Renal cortex interstitium (tissue), 11 donors: ENCODE measurements at regions not wholly inside any gene's neighbourhood (a gene's known extent, or its start where the extent isn't known, plus 50 kb on each side); places are given as distances from the start of the nearest gene placed in this dataset.

Experiments used
- DNase-seq, 11 donors: peaks; one replicate each; pipeline ENCODE4 v3.0.0-alpha.2; 2013; ENCODE audit warnings: low read depth in 9 of 11, low spot score in 4 of 11; ENCODE audit errors: extremely low read depth in 1 of 11

GRCh38 chr13:104375614-104376013, 1309.4 kb upstream of the SLC10A2 start:
- no peak for DNase-seq

GRCh38 chr13:104372095-104372655, 1306.0 kb upstream of the SLC10A2 start:
- no peak for DNase-seq

- no peak for DNase-seq
Measured at GRCh38 chr13:104365430-104365829, 1299.2 kb upstream of the SLC10A2 start.

- DNase-seq: no peak
Measured at GRCh38 chr13:104357672-104358354, 1291.6 kb upstream of the SLC10A2 start.

GRCh38 chr13:104357174-104357573, 1291.0 kb upstream of the SLC10A2 start:
- DNase-seq: peak in 1 of 11 donors; percentile 3

GRCh38 chr13:104355041-104355670, 1288.9 kb upstream of the SLC10A2 start:
- DNase-seq: no peak

GRCh38 chr13:104327211-104327610, 1261.0 kb upstream of the SLC10A2 start:
- no peak for DNase-seq

- no peak for DNase-seq
Measured at GRCh38 chr13:104326523-104326922, 1260.3 kb upstream of the SLC10A2 start.

GRCh38 chr13:104321756-104322155, 1255.5 kb upstream of the SLC10A2 start:
- no peak for DNase-seq

GRCh38 chr13:104320446-104320845, 1254.2 kb upstream of the SLC10A2 start:
- no peak for DNase-seq

- peak in 10 of 11 donors; percentile 18 to 58 (median 26) for DNase-seq
Measured at GRCh38 chr13:104318121-104318520, 1251.9 kb upstream of the SLC10A2 start.

GRCh38 chr13:104315606-104316005, 1249.4 kb upstream of the SLC10A2 start:
- no peak for DNase-seq

GRCh38 chr13:104314926-104315535, 1248.8 kb upstream of the SLC10A2 start:
- DNase-seq: no peak

- no peak for DNase-seq
Measured at GRCh38 chr13:104314321-104314720, 1248.1 kb upstream of the SLC10A2 start.

GRCh38 chr13:104310861-104311260, 1244.6 kb upstream of the SLC10A2 start:
- DNase-seq: no peak

GRCh38 chr13:104309431-104309830, 1243.2 kb upstream of the SLC10A2 start:
- DNase-seq: no peak

GRCh38 chr13:104301171-104301975, 1235.2 kb upstream of the SLC10A2 start:
- peak in 4 of 11 donors; percentile 8 to 27 (median 16) for DNase-seq

GRCh38 chr13:104297075-104297474, 1230.9 kb upstream of the SLC10A2 start:
- no peak for DNase-seq

GRCh38 chr13:104296286-104296685, 1230.1 kb upstream of the SLC10A2 start:
- no peak for DNase-seq
